ENCODE measurements at regions not wholly inside any gene's neighbourhood (a gene's known extent, or its start where the extent isn't known, plus 50 kb on each side); places are given as distances from the start of the nearest gene placed in this dataset.
A peak's percentile ranks its signal among the peaks of the same experiment; 100 is the strongest.

DNA sequence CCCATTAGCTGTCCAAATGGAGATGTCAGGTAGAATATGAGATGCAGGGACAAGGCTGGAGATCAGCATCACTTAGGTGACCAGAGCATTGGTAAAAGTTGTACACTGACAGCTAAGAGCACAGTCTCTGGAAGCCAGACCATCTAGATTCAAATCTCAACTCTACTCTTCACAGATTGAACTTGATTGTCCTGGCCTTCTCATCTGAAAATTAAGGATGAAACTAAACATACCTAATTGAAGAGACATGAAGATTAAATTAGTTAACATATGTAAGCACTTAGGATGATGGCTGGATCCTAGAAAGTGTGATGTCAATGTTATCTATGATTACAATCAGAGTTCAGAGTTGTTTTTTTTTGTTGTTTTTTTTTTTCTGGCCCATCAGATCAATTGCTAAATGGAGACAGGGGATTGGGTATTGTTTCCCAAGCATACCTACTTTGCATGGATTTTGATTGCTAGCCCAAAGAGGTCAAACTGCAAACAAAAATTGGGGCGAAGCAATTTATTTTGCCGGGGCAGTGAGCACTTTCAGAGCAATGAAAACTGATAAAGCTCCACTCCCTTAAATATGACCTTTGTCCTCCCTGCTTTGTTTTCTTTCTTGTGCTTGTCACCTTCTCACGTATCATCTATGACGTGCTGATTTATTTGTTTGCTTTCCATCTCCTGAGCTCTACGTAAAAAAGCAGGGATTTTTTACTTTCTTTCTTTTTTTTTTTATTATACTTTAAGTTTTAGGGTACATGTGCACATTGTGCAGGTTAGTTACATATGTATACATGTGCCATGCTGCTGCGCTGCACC is 217.6 kb upstream of the CPHXL start:
- no peak overlapping the region for H3K4me3 ChIP-seq (replicated peaks in 1 of 3; ENCODE audit: insufficient read depth in 1 of 3, low read depth in 2 of 3, low read length in 3 of 3)
- in situ Hi-C loops (cut with HindIII; ENCODE audit: extremely low pct_ligation_motif_present, low pct_unique_long_range_greater_than_20kb): no loop called here
- no peaks in the 10 kb centered on the region for H3K27me3 ChIP-seq (ENCODE audit: control insufficient read depth in 1 of 2, insufficient read depth in 2 of 2, low read length in 2 of 2)
- peaks cover 6% of the 10 kb centered on the region for H3K4me1 ChIP-seq (ENCODE audit: insufficient read depth, low read length)
- no peak overlapping the region for H2AFZ ChIP-seq (ENCODE audit: low read length)
- H4K20me1 ChIP-seq (ENCODE audit: insufficient read depth, low read length): no peaks in the 10 kb centered on the region; the same call in 1 of the 2 replicates
- H3K79me2 ChIP-seq (ENCODE audit: insufficient read depth, low read length): no peaks in the 10 kb centered on the region
- H3K9me3 ChIP-seq (ENCODE audit: low read length): no peaks in the 10 kb centered on the region
- WGBS (ENCODE audit: low lambda C conversion rate): 17% methylated on average over 6 of the region's 6 CpGs
- no peaks in the 10 kb centered on the region for H3K36me3 ChIP-seq (replicated peaks in 1 of 2; ENCODE audit: control insufficient read depth in 1 of 2, insufficient read depth in 2 of 2, low read length in 2 of 2)
- CTCF ChIA-PET (ENCODE audit: low intra/inter-chr PET ratio, low total read pairs): no interaction called here
- H3K27ac ChIP-seq (ENCODE audit: extremely low read length, insufficient read depth, low read length): no peak overlapping the region
- no peak for TF ChIP-seq SOX13 (IDR thresholded peaks at IDR 0.05)
- peak in 1 of 2 experiments; percentile 41; a peak in 1 of 4 replicates for TF ChIP-seq SOX13 (CRISPR knock-in tag; conservative IDR thresholded peaks at IDR 0.05 in 1 of 2, IDR thresholded peaks at IDR 0.05 in 1 of 2)
- TF ChIP-seq CREB1 (IDR thresholded peaks at IDR 0.05): peak; percentile 72
- TF ChIP-seq CREB1 (CRISPR knock-in tag; IDR thresholded peaks at IDR 0.05): peak; percentile 30; the same call in 1 of the 2 replicates
- peak; percentile 76 for TF ChIP-seq ZBTB21 (CRISPR knock-in tag; IDR thresholded peaks at IDR 0.05)
- no peak for TF ChIP-seq ZNF138 (CRISPR knock-in tag; IDR thresholded peaks at IDR 0.05; ENCODE audit: low read depth)
- peak; percentile 31; the same call in 1 of the 2 replicates for TF ChIP-seq SOX5 (CRISPR knock-in tag; IDR thresholded peaks at IDR 0.05; ENCODE audit: borderline replicate concordance)
- no peak for TF ChIP-seq SALL2 (CRISPR knock-in tag; IDR thresholded peaks at IDR 0.05)
- POLR2A ChIA-PET: no interaction called here
- ATAC-seq (no peak), FAIRE-seq (no peak), DNase-seq (ENCODE audit: low spot score) (peak; percentile 7)
- no peak overlapping the region for H3K9ac ChIP-seq (ENCODE audit: insufficient read depth, low read depth, low read length)
- intact Hi-C loops (cut with micrococcal nuclease; ENCODE audit: unreplicated experiment): no loop called here
- no TSS peak for BruUV-seq (replicated peaks)
- H3K4me2 ChIP-seq (ENCODE audit: low read depth, low read length): no peak overlapping the region

GRCh38 chr16:75945916-75946457 is 219.7 kb upstream of the CPHXL start:
- no peak for DNase-seq (ENCODE audit: low spot score)
- WGBS (ENCODE audit: low lambda C conversion rate): 7% methylated on average over 8 of the region's 8 CpGs
- no peak for FAIRE-seq
- Histone ChIP-seq H3K27me3 (ENCODE audit: control insufficient read depth in 1 of 2, insufficient read depth in 2 of 2, low read length in 2 of 2) (no peaks in the 10 kb centered on the region), H3K27ac (ENCODE audit: extremely low read length, insufficient read depth, low read length) (no peak overlapping the region), H3K79me2 (ENCODE audit: insufficient read depth, low read length) (no peaks in the 10 kb centered on the region), H3K9me3 (ENCODE audit: low read length) (no peaks in the 10 kb centered on the region), H3K4me2 (ENCODE audit: low read depth, low read length) (no peak overlapping the region), H3K36me3 (replicated peaks in 1 of 2; ENCODE audit: control insufficient read depth in 1 of 2, insufficient read depth in 2 of 2, low read length in 2 of 2) (no peaks in the 10 kb centered on the region), H3K4me3 (replicated peaks in 1 of 3; ENCODE audit: insufficient read depth in 1 of 3, low read depth in 2 of 3, low read length in 3 of 3) (no peak overlapping the region), H3K4me1 (ENCODE audit: insufficient read depth, low read length) (peaks cover 6% of the 10 kb centered on the region), H3K9ac (ENCODE audit: insufficient read depth, low read depth, low read length) (no peak overlapping the region), H2AFZ (ENCODE audit: low read length) (no peak overlapping the region), H4K20me1 (ENCODE audit: insufficient read depth, low read length) (no peaks in the 10 kb centered on the region)
- intact Hi-C loops (cut with micrococcal nuclease; ENCODE audit: unreplicated experiment) (no loop called here), in situ Hi-C loops (cut with HindIII; ENCODE audit: extremely low pct_ligation_motif_present, low pct_unique_long_range_greater_than_20kb) (no loop called here)
- no TSS peak for BruUV-seq (replicated peaks)
- no peak for ATAC-seq
- CTCF ChIA-PET (ENCODE audit: low intra/inter-chr PET ratio, low total read pairs): no interaction called here
- POLR2A ChIA-PET: no interaction called here
- TF ChIP-seq HMG20B (CRISPR knock-in tag; conservative IDR thresholded peaks at IDR 0.05) (no peak), TGIF2 (CRISPR knock-in tag; IDR thresholded peaks at IDR 0.05) (no peak), ZNF607 (CRISPR knock-in tag; IDR thresholded peaks at IDR 0.05; ENCODE audit: borderline replicate concordance) (no peak), REXO4 (CRISPR knock-in tag; IDR thresholded peaks at IDR 0.05; ENCODE audit: borderline replicate concordance) (no peak), PRDM10 (CRISPR knock-in tag; IDR thresholded peaks at IDR 0.05; ENCODE audit: low read depth) (no peak)

Measured in HepG2 (cell line).